ENCODE measurements at regions not wholly inside any gene's neighbourhood (a gene's known extent, or its start where the extent isn't known, plus 50 kb on each side); places are given as distances from the start of the nearest gene placed in this dataset.

DNA sequence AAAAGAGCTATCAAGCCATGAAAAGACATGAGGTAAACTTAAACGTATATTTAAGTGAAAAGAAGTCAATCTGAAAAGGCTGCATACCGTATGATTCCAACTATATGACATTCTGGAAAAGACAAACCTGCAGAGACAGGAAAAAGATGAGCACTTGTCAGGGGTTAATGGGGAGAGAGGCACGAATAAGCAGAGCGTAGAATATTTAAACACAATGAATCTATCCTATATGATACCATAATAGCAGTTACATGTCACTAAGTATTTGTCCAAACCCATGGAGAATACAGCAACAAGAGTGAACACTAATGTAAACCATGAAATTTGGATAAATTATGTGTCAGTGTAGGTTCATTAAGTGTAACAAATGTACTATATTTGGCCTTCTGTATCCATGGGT is 560.3 kb upstream of the ANO3 start:
- Mint-ChIP-seq H3K36me3 (ENCODE audit: low read depth) (no peaks in the 10 kb centered on the region), H3K4me1 (no peaks in the 10 kb centered on the region), H3K4me3 (no peak overlapping the region), H3K27ac (no peak overlapping the region), H3K27me3 (ENCODE audit: low read depth, poor library complexity) (no peaks in the 10 kb centered on the region), H3K9me3 (no peaks in the 10 kb centered on the region)
- no peak for TF ChIP-seq CTCF (IDR thresholded peaks at IDR 0.05)
- DNase-seq, result no peak

DNA sequence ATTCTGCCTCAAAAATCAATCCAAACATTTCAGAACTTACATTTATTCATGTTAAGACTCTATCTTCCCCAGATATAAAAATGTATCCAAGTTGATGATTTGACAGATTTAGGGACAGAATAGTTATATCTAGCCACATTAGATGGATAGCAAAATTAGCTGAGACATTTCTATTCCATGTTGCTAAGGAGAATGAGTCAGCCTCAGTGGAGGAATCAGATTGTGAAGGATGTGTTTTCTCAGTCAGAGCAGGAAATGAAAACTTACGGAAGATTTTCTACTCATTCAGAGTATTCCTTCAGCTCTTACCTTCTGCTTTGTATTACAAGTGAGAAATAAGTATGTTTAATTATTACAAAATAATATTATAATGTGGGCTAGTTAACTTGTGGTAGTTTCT is 556.3 kb upstream of the ANO3 start:
- Mint-ChIP-seq H3K36me3 (ENCODE audit: low read depth) (no peaks in the 10 kb centered on the region), H3K4me3 (no peak overlapping the region), H3K9me3 (no peaks in the 10 kb centered on the region), H3K27ac (no peak overlapping the region), H3K4me1 (no peaks in the 10 kb centered on the region), H3K27me3 (ENCODE audit: low read depth, poor library complexity) (no peaks in the 10 kb centered on the region)
- TF ChIP-seq CTCF (IDR thresholded peaks at IDR 0.05), result no peak
- no peak for DNase-seq

DNA sequence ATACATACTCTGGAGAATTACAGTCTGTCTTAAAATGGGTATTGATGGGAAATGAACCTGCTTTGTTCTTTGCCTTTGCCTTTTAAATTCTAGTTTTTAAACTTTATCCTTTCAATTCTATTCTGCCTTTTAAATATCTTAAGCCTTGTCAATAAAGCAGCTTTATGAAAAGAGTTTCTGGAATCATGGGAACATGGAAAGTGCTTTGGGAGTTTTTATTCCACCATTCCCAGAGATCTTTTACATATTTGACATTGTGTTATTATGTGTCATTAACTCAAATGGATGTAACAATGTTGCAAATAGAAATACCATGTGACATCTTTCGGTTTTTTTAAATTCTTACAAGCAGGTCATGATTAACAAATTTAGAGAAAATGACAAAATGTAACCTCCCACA is 555.7 kb upstream of the ANO3 start:
- H3K4me1 Mint-ChIP-seq, result peaks cover 1% of the 10 kb centered on the region
- no peaks in the 10 kb centered on the region for H3K9me3 Mint-ChIP-seq
- no peak overlapping the region for H3K4me3 Mint-ChIP-seq
- no peaks in the 10 kb centered on the region for H3K27me3 Mint-ChIP-seq (ENCODE audit: low read depth, poor library complexity)
- DNase-seq, result no peak
- H3K27ac Mint-ChIP-seq, result no peak overlapping the region
- H3K36me3 Mint-ChIP-seq (ENCODE audit: low read depth), result no peaks in the 10 kb centered on the region
- no peak for TF ChIP-seq CTCF (IDR thresholded peaks at IDR 0.05)

GRCh38 chr11:25777343-25777742 is 554.6 kb upstream of the ANO3 start:
- TF ChIP-seq CTCF (IDR thresholded peaks at IDR 0.05), result no peak
- DNase-seq, result no peak
- H3K27me3 Mint-ChIP-seq (ENCODE audit: low read depth, poor library complexity), result no peaks in the 10 kb centered on the region
- H3K4me1 Mint-ChIP-seq, result peaks cover 10% of the 10 kb centered on the region
- no peaks in the 10 kb centered on the region for H3K36me3 Mint-ChIP-seq (ENCODE audit: low read depth)
- H3K4me3 Mint-ChIP-seq, result no peak overlapping the region
- H3K9me3 Mint-ChIP-seq, result peaks cover 5% of the 10 kb centered on the region
- H3K27ac Mint-ChIP-seq, result no peak overlapping the region

- peaks cover 10% of the 10 kb centered on the region for H3K4me1 Mint-ChIP-seq
- no peak overlapping the region for H3K4me3 Mint-ChIP-seq
- DNase-seq, result no peak
- TF ChIP-seq CTCF (IDR thresholded peaks at IDR 0.05), result no peak
- H3K27ac Mint-ChIP-seq, result no peak overlapping the region
- H3K9me3 Mint-ChIP-seq, result peaks cover 14% of the 10 kb centered on the region
- no peaks in the 10 kb centered on the region for H3K27me3 Mint-ChIP-seq (ENCODE audit: low read depth, poor library complexity)
- H3K36me3 Mint-ChIP-seq (ENCODE audit: low read depth), result no peaks in the 10 kb centered on the region
These were observed 552.9 kb upstream of the ANO3 start for GRCh38 chr11:25779033-25779432.

- H3K9me3 Mint-ChIP-seq, result peaks cover 9% of the 10 kb centered on the region
- H3K4me3 Mint-ChIP-seq, result no peak overlapping the region
- TF ChIP-seq CTCF (IDR thresholded peaks at IDR 0.05), result no peak
- no peaks in the 10 kb centered on the region for H3K27me3 Mint-ChIP-seq (ENCODE audit: low read depth, poor library complexity)
- no peaks in the 10 kb centered on the region for H3K4me1 Mint-ChIP-seq
- H3K27ac Mint-ChIP-seq, result no peak overlapping the region
- no peaks in the 10 kb centered on the region for H3K36me3 Mint-ChIP-seq (ENCODE audit: low read depth)
- no peak for DNase-seq
These were observed 544.5 kb upstream of the ANO3 start for GRCh38 chr11:25787416-25787815.

Data from nephron progenitor cell (in vitro differentiated cells).